ENCODE measurements at regions not wholly inside any gene's neighbourhood (a gene's known extent, or its start where the extent isn't known, plus 50 kb on each side); places are given as distances from the start of the nearest gene placed in this dataset.
"Not testable (repeated sequence)": the region's sequence is repeated elsewhere in the genome, so short reads cannot be mapped to it uniquely, and the experiment has no call there.

DNA sequence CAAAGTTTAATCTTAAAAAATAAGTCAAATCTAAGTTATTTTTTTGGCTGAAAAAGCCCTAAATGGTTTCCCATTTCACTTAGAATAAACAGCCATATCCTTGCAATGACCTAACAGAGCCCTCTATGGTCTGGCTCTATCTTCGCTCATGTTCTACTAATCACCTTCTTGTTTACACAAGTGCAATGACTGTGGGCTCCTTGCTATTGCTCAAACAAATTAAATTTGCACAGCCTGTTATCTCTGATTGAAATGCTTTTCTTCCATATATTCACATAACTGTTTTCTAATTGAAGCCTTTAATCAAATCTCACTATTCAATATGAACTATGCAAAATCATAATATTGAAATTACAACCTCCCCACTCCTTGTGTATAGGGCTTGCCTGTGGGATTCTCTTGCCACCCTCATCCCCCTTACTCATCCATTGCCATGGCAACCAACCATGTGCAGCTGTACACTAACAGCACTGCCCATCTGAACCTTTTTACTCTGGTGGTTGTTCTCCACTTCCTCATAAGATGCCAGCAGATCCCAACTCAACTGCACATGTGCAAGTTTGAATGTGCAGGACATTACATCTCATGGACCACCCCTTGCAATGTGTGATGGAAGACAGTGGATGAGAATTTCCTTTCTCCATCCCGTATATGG is 1083.2 kb downstream of the SOCS6 start:
- Histone ChIP-seq H3K4me3 (no peak overlapping the region), H3K27ac (no peak overlapping the region)
- TF ChIP-seq, protein P1, sequence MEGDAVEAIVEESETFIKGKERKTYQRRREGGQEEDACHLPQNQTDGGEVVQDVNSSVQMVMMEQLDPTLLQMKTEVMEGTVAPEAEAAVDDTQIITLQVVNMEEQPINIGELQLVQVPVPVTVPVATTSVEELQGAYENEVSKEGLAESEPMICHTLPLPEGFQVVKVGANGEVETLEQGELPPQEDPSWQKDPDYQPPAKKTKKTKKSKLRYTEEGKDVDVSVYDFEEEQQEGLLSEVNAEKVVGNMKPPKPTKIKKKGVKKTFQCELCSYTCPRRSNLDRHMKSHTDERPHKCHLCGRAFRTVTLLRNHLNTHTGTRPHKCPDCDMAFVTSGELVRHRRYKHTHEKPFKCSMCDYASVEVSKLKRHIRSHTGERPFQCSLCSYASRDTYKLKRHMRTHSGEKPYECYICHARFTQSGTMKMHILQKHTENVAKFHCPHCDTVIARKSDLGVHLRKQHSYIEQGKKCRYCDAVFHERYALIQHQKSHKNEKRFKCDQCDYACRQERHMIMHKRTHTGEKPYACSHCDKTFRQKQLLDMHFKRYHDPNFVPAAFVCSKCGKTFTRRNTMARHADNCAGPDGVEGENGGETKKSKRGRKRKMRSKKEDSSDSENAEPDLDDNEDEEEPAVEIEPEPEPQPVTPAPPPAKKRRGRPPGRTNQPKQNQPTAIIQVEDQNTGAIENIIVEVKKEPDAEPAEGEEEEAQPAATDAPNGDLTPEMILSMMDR (IDR thresholded peaks at IDR 0.05), result no peak
- DNase-seq (ENCODE audit: low spot score), result no peak

DNA sequence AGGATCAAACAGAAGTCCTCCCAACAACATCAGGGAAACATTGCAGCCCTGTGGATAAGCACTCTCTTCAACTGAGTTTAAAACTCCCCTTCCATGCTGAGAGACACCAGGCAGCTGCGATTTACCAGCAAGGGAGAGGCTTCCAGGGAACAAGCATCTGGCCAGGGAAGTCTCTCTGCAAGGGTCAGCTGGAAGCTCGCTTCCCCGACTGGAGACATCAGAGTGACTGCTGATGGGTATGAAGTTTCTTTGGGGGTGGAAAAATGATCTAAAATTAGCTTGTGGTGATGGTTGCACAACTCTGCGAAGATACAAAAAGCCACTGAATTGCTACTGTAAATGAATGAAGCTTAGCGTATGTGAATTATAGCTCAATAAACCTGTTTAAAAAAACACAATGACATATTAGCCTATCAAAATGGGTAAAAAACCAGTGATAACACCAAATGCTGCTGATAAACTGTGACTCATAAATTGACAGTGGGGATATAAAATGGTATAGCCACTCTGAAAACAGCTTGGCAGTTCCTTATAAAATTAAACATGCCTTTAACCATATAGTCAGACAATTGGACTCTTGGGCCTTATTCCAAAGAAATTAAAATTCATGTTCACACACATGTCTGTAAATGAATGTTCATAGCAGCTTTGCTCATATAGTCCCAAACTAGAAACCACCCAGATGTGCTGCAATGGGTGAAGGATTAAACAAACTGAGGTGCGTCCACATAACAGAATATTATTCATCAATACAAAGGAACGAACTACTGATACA is 1082.0 kb downstream of the SOCS6 start:
- DNase-seq (ENCODE audit: low spot score), result no peak
- H3K4me3 ChIP-seq, result no peak overlapping the region
- no peak overlapping the region for H3K27ac ChIP-seq
- TF ChIP-seq, protein P1 (IDR thresholded peaks at IDR 0.05), result no peak

DNA sequence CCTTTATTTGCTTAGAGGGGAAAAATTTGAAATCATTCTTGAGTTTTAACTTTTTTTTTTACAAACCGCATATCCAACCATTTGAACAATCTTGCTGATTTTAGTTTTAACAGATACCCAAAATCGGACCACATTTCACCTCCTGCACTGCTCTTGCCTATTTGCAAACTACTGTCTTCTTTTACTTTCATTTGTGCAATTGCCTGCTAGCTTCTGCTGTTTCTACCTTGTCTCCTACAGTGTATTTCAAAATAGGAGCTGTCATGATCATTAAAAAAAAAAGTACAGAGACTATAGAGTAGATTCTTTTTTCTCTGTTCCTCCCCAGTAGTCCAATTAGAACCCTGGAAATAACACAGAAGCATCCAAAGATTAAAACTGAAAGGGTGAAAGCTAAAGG is 1081.2 kb downstream of the SOCS6 start:
- DNase-seq (ENCODE audit: low spot score), result no peak
- TF ChIP-seq, protein P1 (IDR thresholded peaks at IDR 0.05), result no peak
- H3K4me3 ChIP-seq, result no peak overlapping the region
- no peak overlapping the region for H3K27ac ChIP-seq

GRCh38 chr18:71362140-71362539 is 1073.3 kb downstream of the SOCS6 start:
- DNase-seq (ENCODE audit: low spot score), result no peak
- Histone ChIP-seq H3K27ac (no peak overlapping the region), H3K4me3 (no peak overlapping the region)
- TF ChIP-seq, protein P1 (IDR thresholded peaks at IDR 0.05), result no peak

GRCh38 chr18:71355599-71355998 is 1066.8 kb downstream of the SOCS6 start:
- not testable (repeated sequence) for DNase-seq (ENCODE audit: low spot score); H3K27ac ChIP-seq; H3K4me3 ChIP-seq

GRCh38 chr18:71352618-71353017 is 1063.8 kb downstream of the SOCS6 start:
- TF ChIP-seq, protein P1 (IDR thresholded peaks at IDR 0.05), result no peak
- DNase-seq (ENCODE audit: low spot score), result no peak
- H3K4me3 ChIP-seq, result no peak overlapping the region
- no peak overlapping the region for H3K27ac ChIP-seq

GRCh38 chr18:71336576-71337210 is 1047.8 kb downstream of the SOCS6 start:
- no peak for DNase-seq (ENCODE audit: low spot score)
- TF ChIP-seq, protein P1 (IDR thresholded peaks at IDR 0.05), result no peak
- no peak overlapping the region for H3K27ac ChIP-seq
- H3K4me3 ChIP-seq, result no peak overlapping the region
